K562 (cell line): ENCODE measurements at regions not wholly inside any gene's neighbourhood (a gene's known extent, or its start where the extent isn't known, plus 50 kb on each side); places are given as distances from the start of the nearest gene placed in this dataset.

Experiments used
- DLX4 ChIP-seq: fragments of 250-450 bp; sonication (Bioruptor Pico); IDR thresholded peaks from 2 replicates; pipeline ENCODE4 v1.6.1; 2021; ENCODE audit warnings: mild to moderate bottlenecking
- E2F4 ChIP-seq: sonication (generic); formaldehyde crosslinking; IDR thresholded peaks from 2 replicates; pipeline ENCODE4 v1.8.0; 2022; ENCODE audit warnings: mild to moderate bottlenecking, low read depth, missing genetic modification reagents
- HNRNPK ChIP-seq: fragments of 200-400 bp; formaldehyde crosslinking; IDR thresholded peaks from one replicate; pipeline ENCODE4 v1.6.1; 2018; ENCODE audit warnings: mild to moderate bottlenecking, low read depth, low read length; ENCODE audit not compliant: poor library complexity, severe bottlenecking
- KLF16 ChIP-seq: IDR thresholded peaks from 2 replicates; pipeline ENCODE4 v1.6.1; 2016; ENCODE audit warnings: antibody characterized with exemption
- LARP7 ChIP-seq: fragments of 450-650 bp; IDR thresholded peaks from 2 replicates; pipeline ENCODE4 v1.6.1; 2016
- MGA ChIP-seq: fragments of 450-650 bp; IDR thresholded peaks from 2 replicates; pipeline ENCODE4 v1.6.1; 2016; ENCODE audit warnings: mild to moderate bottlenecking, moderate library complexity
- NFIX ChIP-seq: fragments of 250-450 bp; sonication (Bioruptor Pico); IDR thresholded peaks from 2 replicates; pipeline ENCODE4 v1.4.0; 2020; ENCODE audit warnings: low read depth, mild to moderate bottlenecking, moderate library complexity
- RBFOX2 ChIP-seq: fragments of 200-400 bp; formaldehyde crosslinking; IDR thresholded peaks from 2 replicates; pipeline ENCODE4 v1.6.1; 2017; ENCODE audit warnings: low read depth, mild to moderate bottlenecking, low read length, moderate library complexity
- RBM14 ChIP-seq: fragments of 200-400 bp; formaldehyde crosslinking; IDR thresholded peaks from 2 replicates; pipeline ENCODE4 v1.6.1; 2018; ENCODE audit warnings: low read depth, mild to moderate bottlenecking, low read length, moderate library complexity, borderline replicate concordance; ENCODE audit not compliant: insufficient read depth
- SRF ChIP-seq, 2 experiments: fragments of 250-450, 450-650 bp in 1 of 2; sonication (Bioruptor Pico) in 1 of 2; sonication (generic) in 1 of 2; formaldehyde crosslinking; IDR thresholded peaks; 2 replicates each; pipeline versions ENCODE4 v1.5.0 to v1.5.1; 2020 to 2022; ENCODE audit warnings: mild to moderate bottlenecking in 1 of 2, missing genetic modification reagents in 1 of 2
- SUPT5H ChIP-seq: fragments of 450-650 bp; IDR thresholded peaks from 2 replicates; pipeline ENCODE4 v1.6.1; 2016
- TBL1XR1 ChIP-seq, 2 experiments: IDR thresholded peaks; 2 replicates each; pipeline ENCODE4 v1.6.1; 2012; ENCODE audit warnings: improper control_type of control experiment in 2 of 2, low read length in 2 of 2, mild to moderate bottlenecking in 1 of 2
- ZBTB34 ChIP-seq: fragments of 250-450 bp; sonication (Bioruptor Pico); IDR thresholded peaks from 2 replicates; pipeline ENCODE4 v1.8.0; 2021; ENCODE audit warnings: mild to moderate bottlenecking, moderate library complexity
- ZNF175 ChIP-seq: fragments of 200-800 bp; sonication (Bioruptor generic); IDR thresholded peaks from 2 replicates; pipeline ENCODE4 v1.6.1; 2016; ENCODE audit warnings: low read depth, mild to moderate bottlenecking, missing genetic modification characterization, missing compliant biosample characterization

- TF ChIP-seq MGA, result peak; percentile 79
- TF ChIP-seq TBL1XR1 (IDR thresholded peaks at IDR 0.05; ENCODE audit: low read length in 2 of 2), result peak in 1 of 2 experiments; percentile 97; a peak in 3 of 4 replicates
- no peak for TF ChIP-seq E2F4 (CRISPR knock-in tag)
- TF ChIP-seq NFIX (CRISPR knock-in tag), result no peak
- no peak for TF ChIP-seq LARP7
- TF ChIP-seq ZNF175 (CRISPR knock-in tag), result no peak
- TF ChIP-seq RBM14, result no peak
- no peak for TF ChIP-seq ZBTB34 (CRISPR knock-in tag)
- no peak for TF ChIP-seq RBFOX2
- TF ChIP-seq KLF16, result peak; percentile 71
- TF ChIP-seq DLX4, result no peak
- no peak for TF ChIP-seq SUPT5H
- TF ChIP-seq SRF (CRISPR knock-in tag; IDR thresholded peaks at IDR 0.05), result peak in 1 of 2 experiments; percentile 97; a peak in 3 of 4 replicates
- TF ChIP-seq HNRNPK, result no peak
Observed at GRCh38 chr12:126998747-126999285, 1268.2 kb upstream of the TMEM132C start (continued).
